GM18502 (cell line): ENCODE measurements at regions not wholly inside any gene's neighbourhood (a gene's known extent, or its start where the extent isn't known, plus 50 kb on each side); places are given as distances from the start of the nearest gene placed in this dataset.

ENCODE experiments used
- ATAC-seq: cut with Tn5 transposase; IDR thresholded peaks from one replicate; pipeline ENCODE4 v1.9.1; 2021; ENCODE audit warnings: mild to moderate bottlenecking; ENCODE audit not compliant: unreplicated experiment, poor library complexity

- ATAC-seq, result no peak
These were observed 757.5 kb upstream of the DDX18 start for GRCh38 chr2:117057016-117057415.

GRCh38 chr2:117058366-117058765 is 756.1 kb upstream of the DDX18 start:
- ATAC-seq, result peak; percentile 92

DNA sequence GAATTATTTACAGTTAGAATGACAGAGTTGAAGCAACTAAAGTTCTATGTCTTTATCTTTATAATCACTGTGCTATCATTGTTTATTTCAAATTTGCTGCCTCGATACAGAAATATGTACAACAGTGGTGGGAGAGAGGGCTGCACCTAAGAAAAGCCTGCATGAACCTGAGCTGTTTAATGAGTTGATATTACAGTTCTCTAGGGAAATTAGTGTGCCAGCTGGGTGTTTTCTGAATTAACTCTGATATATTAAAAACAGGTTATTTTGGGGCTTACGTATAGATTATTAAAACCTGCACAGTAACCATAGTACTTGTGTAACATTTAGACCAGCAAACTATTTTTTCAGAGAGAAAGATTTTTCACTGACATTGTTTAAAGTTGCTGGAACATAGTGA is 750.5 kb upstream of the DDX18 start:
- no peak for ATAC-seq

GRCh38 chr2:117065912-117066311 is 748.6 kb upstream of the DDX18 start:
- no peak for ATAC-seq

DNA sequence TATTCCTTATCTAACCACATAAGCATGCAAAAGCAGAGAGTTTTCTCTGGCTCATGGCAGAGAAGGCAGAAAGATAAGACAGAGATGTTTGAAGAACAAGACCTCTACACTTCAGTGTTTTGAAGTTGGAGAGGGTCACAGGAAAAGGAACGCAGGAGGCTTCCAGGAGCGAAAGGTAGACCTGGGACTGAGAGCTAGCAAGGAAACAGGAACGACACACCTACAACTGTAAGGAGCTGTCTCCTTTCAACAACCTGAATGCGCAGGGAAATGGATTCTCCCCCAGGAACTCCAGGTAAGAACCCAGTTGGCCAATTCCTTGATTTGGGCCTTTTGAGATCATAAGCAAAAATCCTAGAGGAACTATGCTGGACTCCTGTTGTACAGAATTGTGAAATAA is 746.6 kb upstream of the DDX18 start:
- no peak for ATAC-seq

GRCh38 chr2:117068371-117068770 is 746.1 kb upstream of the DDX18 start:
- no peak for ATAC-seq

GRCh38 chr2:117071556-117072102 is 742.9 kb upstream of the DDX18 start:
- no peak for ATAC-seq

- no peak for ATAC-seq
These were observed 739.7 kb upstream of the DDX18 start for GRCh38 chr2:117074756-117075155.

GRCh38 chr2:117085256-117085655 is 729.2 kb upstream of the DDX18 start:
- no peak for ATAC-seq

GRCh38 chr2:117085737-117086136 is 728.8 kb upstream of the DDX18 start:
- ATAC-seq, result no peak

DNA sequence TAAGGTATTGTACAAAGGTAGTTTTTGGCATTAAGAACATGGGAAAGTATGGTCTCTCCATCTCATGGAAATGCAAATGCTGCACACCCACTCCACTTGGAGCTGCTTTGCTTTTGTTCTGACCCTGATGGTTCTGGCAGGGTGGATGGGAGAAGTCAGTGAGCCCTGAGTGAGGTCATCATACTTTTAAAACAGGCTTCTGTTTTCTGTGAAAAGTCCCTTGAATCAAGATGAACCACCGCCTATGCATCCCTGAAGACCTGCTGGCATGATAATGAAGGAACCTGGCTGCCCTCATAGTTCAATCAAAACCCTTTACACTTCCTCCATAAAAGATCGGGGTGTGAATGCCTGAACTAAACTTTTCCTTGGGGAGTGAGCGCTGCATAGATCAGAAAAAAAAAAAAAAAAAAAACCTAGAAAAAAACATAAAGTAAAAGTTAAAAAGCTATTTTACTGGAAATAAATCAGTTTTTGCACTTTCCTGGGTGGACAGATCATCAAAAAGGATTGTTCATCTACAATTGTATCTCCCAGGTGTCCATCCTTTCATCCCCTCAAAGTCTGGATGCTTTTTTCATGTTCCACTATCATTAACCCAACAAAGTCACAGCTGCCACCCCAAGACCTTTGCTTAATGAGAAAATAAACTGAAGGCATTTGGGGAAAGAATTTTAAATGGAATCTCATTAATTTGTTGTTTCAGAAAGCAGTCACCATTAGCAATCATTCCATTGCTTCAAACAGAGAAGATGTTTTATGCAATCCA is 728.1 kb upstream of the DDX18 start:
- ATAC-seq, result no peak

GRCh38 chr2:117086943-117087250 is 727.6 kb upstream of the DDX18 start:
- no peak for ATAC-seq

DNA sequence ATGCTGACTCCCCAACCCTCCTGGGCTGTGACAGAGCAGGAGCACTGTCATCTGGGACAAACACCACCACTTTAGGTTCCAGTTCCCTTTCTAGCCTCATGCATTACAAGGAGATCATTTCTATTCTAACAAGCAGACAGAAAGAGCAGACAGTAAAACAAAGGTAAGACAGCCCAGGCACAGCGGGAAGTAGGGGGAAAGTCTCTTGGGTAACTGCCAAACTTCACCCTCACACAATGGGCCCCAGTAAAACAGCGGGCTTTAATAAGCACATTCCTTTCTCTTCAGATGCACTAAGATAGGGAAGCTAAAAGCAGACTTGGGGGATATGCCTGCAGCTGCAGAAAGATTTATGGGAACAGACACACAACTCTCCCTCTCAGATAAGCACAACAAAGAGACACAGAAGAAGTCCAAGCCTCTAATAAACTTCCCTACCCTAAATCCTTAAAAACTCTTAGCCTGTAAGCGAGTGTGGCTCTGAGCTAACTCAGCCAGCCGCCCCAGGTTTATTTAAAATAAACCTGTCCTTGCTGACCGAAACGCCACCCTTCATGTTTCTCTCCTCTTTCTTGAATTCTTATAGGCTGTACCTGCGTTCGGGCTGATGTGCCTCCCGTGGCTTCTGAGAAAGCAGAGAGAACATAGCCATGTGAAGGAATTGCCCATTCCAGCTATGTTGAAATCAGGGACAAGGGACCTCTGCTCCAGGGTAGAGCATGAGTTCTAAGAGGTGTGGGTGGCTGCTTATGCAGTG is 726.8 kb upstream of the DDX18 start:
- no peak for ATAC-seq

GRCh38 chr2:117091041-117091837 is 723.3 kb upstream of the DDX18 start:
- ATAC-seq, result no peak

- ATAC-seq, result no peak
These were observed 712.9 kb upstream of the DDX18 start for GRCh38 chr2:117101613-117102012.

DNA sequence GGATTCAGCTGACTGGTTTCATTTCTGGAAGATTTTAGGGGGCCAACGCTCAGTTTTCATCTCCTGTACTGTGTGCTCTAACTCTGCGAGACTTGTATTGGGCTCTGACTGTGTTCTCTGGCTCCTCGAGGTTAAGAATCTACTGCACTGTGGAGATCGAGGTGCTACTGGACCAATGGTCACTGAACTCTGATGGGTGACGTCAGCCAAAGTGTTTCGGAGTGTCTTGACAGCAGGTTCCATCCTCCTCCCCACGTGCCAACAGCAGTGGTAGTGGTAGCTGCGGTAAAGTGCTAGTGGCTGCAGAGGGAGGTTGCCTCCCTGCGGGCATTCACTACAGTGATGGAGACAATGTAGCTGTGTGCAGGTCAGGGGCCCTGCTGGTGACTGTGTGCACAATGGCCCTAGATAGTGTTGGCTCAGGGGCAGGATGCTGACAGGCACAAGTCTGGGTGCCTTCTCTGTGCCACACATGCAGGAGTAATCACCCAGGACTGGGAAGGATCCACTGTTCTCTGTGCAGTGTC is 705.7 kb upstream of the DDX18 start:
- ATAC-seq, result no peak

DNA sequence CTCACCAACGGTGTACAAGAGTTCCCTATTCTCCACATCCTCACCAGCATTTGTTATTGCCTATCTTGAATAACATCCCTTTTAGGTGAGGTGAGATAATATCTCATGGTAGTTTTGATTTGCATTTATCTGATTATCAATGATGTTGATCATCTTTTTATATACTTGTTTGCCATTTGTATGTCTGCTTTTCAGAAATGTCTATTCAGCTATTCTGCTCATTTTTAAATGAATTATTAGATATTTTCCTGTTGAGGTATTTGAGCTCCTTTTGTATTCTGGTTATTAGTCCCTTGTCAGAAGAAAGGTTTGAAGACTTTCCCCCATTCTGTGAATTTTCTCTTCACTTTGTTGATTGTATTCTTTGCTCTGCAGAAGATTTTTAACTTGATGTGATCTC is 695.5 kb upstream of the DDX18 start:
- no peak for ATAC-seq

DNA sequence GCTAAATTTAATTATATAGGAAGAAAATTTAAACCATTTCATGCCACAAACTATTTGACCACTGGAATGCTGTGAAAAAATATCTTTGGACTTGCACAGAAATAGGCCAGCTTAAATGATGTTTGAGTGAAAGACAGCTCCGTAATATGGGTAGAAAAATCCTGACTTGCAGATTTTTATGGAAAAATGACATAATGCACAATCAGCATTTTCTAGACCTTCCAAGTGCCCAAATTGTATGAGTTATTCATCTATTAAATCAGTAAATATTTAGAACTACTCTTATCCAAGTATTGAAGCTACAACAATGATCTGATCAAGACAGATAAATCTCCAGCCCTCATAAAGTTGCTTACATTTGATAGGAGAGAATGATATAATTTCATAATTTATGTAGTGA is 691.1 kb upstream of the DDX18 start:
- ATAC-seq, result no peak

DNA sequence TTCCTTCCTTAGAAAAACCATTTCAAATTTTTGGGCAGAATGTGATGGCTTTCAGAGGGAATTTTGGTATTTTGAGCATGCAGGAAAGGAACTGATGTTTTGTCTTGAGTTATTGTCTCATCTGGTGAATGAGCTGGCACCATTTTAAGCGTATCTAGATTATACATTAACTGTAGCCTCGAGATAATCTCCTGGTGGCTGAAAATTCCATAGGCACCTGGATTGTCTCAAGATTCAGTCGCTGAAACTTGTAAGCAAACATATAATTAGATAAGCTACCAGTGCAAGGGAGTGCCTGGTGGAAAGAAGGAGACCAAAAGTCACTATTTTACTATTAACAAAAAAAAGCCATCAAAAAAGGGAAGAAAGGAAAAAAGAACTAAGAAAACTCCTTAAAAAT is 687.8 kb upstream of the DDX18 start:
- ATAC-seq, result no peak

DNA sequence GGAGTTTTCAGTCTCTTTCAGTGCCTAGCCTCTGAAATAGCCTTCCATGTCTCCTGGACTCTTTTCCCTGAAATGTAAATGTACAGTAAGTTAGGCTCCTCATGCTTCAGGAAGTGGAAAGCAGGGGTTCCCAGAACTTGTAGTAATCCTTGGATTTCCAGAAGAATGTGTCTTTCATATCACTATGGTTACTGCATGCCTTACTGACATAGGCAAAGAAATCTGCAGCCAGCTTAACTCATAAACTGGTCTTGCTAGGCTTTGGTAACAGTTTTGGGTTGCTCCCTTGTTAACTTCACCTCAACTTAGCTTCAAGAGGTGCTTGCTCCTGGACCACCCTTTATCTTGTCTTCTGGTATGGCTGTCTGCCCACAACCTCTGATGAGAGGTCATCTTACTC is 686.8 kb upstream of the DDX18 start:
- no peak for ATAC-seq

GRCh38 chr2:117128461-117128860 is 686.0 kb upstream of the DDX18 start:
- no peak for ATAC-seq
